PFSK-1 (cell line): ENCODE measurements at regions not wholly inside any gene's neighbourhood (a gene's known extent, or its start where the extent isn't known, plus 50 kb on each side); places are given as distances from the start of the nearest gene placed in this dataset.

ENCODE experiments used
- FOXP2 ChIP-seq: optimal IDR thresholded peaks from 2 replicates; pipeline ENCODE3; 2011; ENCODE audit warnings: borderline replicate concordance, control low read depth, inconsistent platforms; ENCODE audit not compliant: insufficient read depth; ENCODE audit errors: extremely low read length, extremely low read depth
- POLR2AphosphoS5 ChIP-seq: IDR thresholded peaks from 2 replicates; pipeline ENCODE4 v1.6.1; 2012; ENCODE audit warnings: low read depth, mild to moderate bottlenecking, control low read depth, low read length, moderate library complexity
- SIN3A ChIP-seq: IDR thresholded peaks from 2 replicates; pipeline ENCODE4 v1.6.1; 2012; ENCODE audit warnings: mild to moderate bottlenecking, low read length, moderate library complexity, borderline replicate concordance; ENCODE audit not compliant: insufficient read depth
- TAF1 ChIP-seq: IDR thresholded peaks from 2 replicates; pipeline ENCODE4 v1.6.1; 2012; ENCODE audit warnings: low read length, control low read depth, borderline replicate concordance; ENCODE audit not compliant: insufficient read depth
- TF ChIP-seq, protein P1 (sequence below), 2 experiments: IDR thresholded peaks; 2 replicates each; pipeline versions ENCODE4 v1.6.1 to v1.8.0; 2011 to 2012; ENCODE audit warnings: low read depth in 2 of 2, low read length in 2 of 2, control low read depth in 1 of 2, inconsistent platforms in 1 of 2, mild to moderate bottlenecking in 1 of 2, moderate library complexity in 1 of 2; ENCODE audit not compliant: insufficient read depth in 1 of 2

DNA sequence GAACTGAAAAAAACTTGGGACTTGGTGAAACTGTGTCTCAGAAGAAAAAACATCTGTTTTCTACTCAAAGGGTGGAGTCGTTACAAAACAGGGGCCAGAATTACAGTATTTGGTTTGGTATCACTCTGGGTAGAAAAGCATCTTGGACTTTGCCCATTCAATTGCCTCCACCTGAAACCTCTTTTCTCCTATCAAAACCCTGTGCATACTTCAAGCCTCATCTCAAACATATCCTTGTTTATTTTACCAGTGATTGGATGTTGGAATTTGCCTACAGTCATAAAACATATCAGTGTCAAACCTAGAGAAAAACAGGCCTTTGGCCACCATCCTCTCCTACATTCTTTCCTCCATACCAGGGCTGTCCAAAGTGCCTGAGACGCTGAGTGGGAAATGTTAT, 281.5 kb downstream of the PLPP3 start:
- TF ChIP-seq, protein P1, sequence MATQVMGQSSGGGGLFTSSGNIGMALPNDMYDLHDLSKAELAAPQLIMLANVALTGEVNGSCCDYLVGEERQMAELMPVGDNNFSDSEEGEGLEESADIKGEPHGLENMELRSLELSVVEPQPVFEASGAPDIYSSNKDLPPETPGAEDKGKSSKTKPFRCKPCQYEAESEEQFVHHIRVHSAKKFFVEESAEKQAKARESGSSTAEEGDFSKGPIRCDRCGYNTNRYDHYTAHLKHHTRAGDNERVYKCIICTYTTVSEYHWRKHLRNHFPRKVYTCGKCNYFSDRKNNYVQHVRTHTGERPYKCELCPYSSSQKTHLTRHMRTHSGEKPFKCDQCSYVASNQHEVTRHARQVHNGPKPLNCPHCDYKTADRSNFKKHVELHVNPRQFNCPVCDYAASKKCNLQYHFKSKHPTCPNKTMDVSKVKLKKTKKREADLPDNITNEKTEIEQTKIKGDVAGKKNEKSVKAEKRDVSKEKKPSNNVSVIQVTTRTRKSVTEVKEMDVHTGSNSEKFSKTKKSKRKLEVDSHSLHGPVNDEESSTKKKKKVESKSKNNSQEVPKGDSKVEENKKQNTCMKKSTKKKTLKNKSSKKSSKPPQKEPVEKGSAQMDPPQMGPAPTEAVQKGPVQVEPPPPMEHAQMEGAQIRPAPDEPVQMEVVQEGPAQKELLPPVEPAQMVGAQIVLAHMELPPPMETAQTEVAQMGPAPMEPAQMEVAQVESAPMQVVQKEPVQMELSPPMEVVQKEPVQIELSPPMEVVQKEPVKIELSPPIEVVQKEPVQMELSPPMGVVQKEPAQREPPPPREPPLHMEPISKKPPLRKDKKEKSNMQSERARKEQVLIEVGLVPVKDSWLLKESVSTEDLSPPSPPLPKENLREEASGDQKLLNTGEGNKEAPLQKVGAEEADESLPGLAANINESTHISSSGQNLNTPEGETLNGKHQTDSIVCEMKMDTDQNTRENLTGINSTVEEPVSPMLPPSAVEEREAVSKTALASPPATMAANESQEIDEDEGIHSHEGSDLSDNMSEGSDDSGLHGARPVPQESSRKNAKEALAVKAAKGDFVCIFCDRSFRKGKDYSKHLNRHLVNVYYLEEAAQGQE (IDR thresholded peaks at IDR 0.05; ENCODE audit: insufficient read depth in 1 of 2, low read depth in 2 of 2, low read length in 2 of 2), result no peak
- TF ChIP-seq SIN3A, result no peak
- no peak for TF ChIP-seq FOXP2
- no peak for TF ChIP-seq POLR2AphosphoS5
- no peak for TF ChIP-seq TAF1

DNA sequence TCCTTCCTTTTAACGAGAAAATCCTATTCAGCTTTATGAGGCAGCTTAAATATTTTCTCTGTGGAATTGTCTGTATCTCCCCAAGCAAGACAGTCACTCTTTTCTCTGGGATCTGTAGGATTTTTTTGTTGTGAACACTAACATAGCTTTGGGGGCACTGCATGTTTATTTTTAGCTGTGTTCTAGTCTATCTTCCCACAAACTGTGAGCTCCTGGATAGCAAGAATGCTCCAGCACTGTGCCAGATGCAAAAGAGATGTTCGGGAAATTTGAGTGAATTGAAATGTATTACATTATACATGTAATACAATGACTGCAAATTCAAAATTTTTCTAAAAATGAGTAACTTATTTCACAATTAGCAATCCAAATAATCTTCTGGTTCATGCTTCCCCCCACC, 282.2 kb downstream of the PLPP3 start:
- TF ChIP-seq SIN3A (no peak), TAF1 (no peak), POLR2AphosphoS5 (no peak), FOXP2 (no peak)
- TF ChIP-seq, protein P1 (IDR thresholded peaks at IDR 0.05; ENCODE audit: insufficient read depth in 1 of 2, low read depth in 2 of 2, low read length in 2 of 2), result no peak

DNA sequence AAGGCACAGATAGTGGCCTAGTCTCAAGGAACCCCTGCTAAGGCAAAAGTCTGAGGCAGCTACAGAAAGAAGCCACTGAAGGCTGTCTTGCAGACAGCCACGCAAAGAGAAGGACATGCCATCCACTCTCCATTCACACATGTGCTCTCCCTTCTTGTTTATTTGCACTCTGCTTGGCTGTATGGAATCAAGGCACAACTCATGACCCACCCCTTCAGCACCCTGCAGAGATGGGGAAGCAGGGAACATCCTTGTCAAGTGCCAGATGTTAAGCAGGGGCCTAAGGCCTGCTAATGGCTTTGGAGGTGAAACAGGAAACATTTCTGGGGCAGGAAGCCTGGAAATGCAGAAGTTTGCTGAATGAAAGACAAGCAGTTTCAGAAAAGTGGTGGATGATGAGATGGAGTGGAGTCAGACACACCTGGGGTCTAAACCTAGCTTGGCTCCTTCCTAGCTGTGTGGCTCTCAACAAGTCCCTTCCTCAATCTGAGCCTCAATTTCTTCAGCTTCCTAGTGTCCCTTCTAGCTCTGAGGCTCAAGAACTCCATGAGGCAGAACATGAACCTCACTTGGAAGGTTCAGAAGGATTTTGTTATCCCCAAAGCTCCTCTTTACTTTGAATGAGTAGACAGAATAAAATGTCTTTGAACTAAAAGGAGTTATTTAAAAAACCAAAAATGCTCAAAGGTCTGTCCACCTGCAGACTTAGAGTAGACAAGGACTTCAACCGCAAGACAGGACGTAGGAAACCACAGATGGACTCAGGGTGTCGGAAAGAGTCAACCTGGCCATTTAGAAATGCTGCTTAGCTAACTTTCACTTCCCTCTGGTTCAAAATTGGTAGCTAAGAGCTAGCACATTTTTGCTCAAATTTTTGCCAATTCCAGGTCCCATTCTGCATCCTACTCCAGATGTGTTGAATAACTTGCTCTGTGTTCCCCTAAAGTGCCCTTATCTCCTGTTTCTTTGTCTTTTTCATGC, 283.1 kb downstream of the PLPP3 start:
- no peak for TF ChIP-seq SIN3A
- TF ChIP-seq, protein P1 (IDR thresholded peaks at IDR 0.05; ENCODE audit: insufficient read depth in 1 of 2, low read depth in 2 of 2, low read length in 2 of 2), result 0 out of 4 replicates have a peak, but pooled peaks of 1 of the 2 experiments have one; percentile 14
- TF ChIP-seq TAF1, result no peak

DNA sequence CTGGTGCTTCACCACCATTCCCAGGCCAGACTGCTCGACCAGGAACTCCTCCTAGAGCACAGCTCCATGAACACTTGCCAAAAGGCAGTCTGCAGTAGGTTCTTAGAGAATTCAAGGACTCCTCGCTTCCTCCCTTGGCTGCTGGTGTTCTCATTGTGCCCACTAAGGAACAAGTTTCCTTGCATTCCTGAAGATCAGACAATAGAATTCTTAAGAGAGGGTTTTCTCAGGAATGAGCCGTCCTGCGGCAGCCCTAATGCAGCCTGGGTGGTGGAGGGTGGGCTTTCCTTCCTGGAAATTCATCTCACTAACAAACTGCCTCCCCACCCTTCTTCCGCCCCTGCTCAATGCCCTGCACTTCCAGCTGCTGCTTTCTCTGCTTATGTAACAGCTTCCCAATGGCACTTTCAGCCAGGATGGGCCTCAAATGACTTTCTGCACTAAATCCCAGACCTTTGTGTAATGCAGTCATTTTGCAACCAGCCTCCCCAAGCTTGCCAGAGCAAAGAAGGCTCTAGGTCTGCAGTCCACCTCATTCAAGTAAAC, 287.9 kb downstream of the PLPP3 start:
- no peak for TF ChIP-seq POLR2AphosphoS5
- no peak for TF ChIP-seq TAF1
- no peak for TF ChIP-seq FOXP2
- TF ChIP-seq, protein P1 (IDR thresholded peaks at IDR 0.05; ENCODE audit: insufficient read depth in 1 of 2, low read depth in 2 of 2, low read length in 2 of 2), result no peak
- TF ChIP-seq SIN3A, result no peak
